ENCODE measurements at regions not wholly inside any gene's neighbourhood (a gene's known extent, or its start where the extent isn't known, plus 50 kb on each side); places are given as distances from the start of the nearest gene placed in this dataset.

- no peak for TF ChIP-seq CTCF (conservative IDR thresholded peaks at IDR 0.05; ENCODE audit: low read depth, low read length)
- TF ChIP-seq EZH2 (IDR thresholded peaks at IDR 0.05; ENCODE audit: low read length, unreplicated experiment) = no peak
- TF ChIP-seq EZH2phosphoT487 (IDR thresholded peaks at IDR 0.05; ENCODE audit: borderline replicate concordance, low read length) = no peak
Observed at GRCh38 chr5:89069591-89069990, 186.6 kb upstream of the MEF2C start.

All from PC-3 (cell line).